Common myeloid progenitor, CD34-positive (primary cell): ENCODE measurements at regions not wholly inside any gene's neighbourhood (a gene's known extent, or its start where the extent isn't known, plus 50 kb on each side); places are given as distances from the start of the nearest gene placed in this dataset.

Experiments used
- CTCF ChIA-PET: fragments of 350-600 bp; sonication (Branson Sonifier 250); formaldehyde crosslinking; loops from one replicate; lab custom pipeline; 2021; ENCODE audit warnings: antibody characterized with exemption; lab: Charles Lee
- POLR2A ChIA-PET: fragments of 350-600 bp; sonication (Branson Sonifier 250); formaldehyde crosslinking; loops from one replicate; lab custom pipeline; 2021; ENCODE audit warnings: antibody characterized with exemption; lab: Charles Lee
- DNase-seq, 3 donors: peaks; one replicate each; pipeline versions ENCODE4 v3.0.0 to v3.0.0-alpha.2; 2013
- H3K27ac ChIP-seq, 2 experiments: 1 replicate in 1 of 2; 2 replicates in 1 of 2; pipeline ENCODE4 v1.7.0; 2013; ENCODE audit warnings: inconsistent platforms in 2 of 2, low read length in 2 of 2, mild to moderate bottlenecking in 2 of 2, low read depth in 1 of 2, moderate library complexity in 1 of 2; ENCODE audit not compliant: severe bottlenecking in 2 of 2, insufficient read depth in 1 of 2, poor library complexity in 1 of 2
- H3K27me3 ChIP-seq, 5 experiments: replicated peaks in 2 of 5; 1 replicate in 3 of 5; 2 replicates in 2 of 5; pipeline versions ENCODE4 v1.6.1 to v1.7.0; 2013; ENCODE audit warnings: low read length in 4 of 5, mild to moderate bottlenecking in 2 of 5, moderate library complexity in 2 of 5, inconsistent platforms in 1 of 5; ENCODE audit not compliant: insufficient read depth in 5 of 5, control insufficient read depth in 4 of 5
- H3K36me3 ChIP-seq, 4 experiments: 1 replicate in 2 of 4; 2 replicates in 2 of 4; pipeline versions ENCODE4 v1.6.1 to v1.7.0; 2013; ENCODE audit warnings: low read length in 3 of 4, control low read depth in 1 of 4, mild to moderate bottlenecking in 1 of 4; ENCODE audit not compliant: control insufficient read depth in 4 of 4, insufficient read depth in 4 of 4
- H3K4me1 ChIP-seq, 4 experiments: 1 replicate in 3 of 4; 2 replicates in 1 of 4; pipeline versions ENCODE4 v1.6.1 to v1.7.1; 2013; ENCODE audit warnings: low read length in 3 of 4, mild to moderate bottlenecking in 3 of 4, control low read depth in 1 of 4, inconsistent platforms in 1 of 4, moderate library complexity in 1 of 4; ENCODE audit not compliant: control insufficient read depth in 4 of 4, insufficient read depth in 4 of 4; ENCODE audit errors: control extremely low read depth in 1 of 4
- H3K4me3 ChIP-seq, 7 experiments: 1 replicate in 4 of 7; 2 replicates in 3 of 7; pipeline versions ENCODE4 v1.5.1 to v1.7.0; 2013; ENCODE audit warnings: mild to moderate bottlenecking in 7 of 7, low read length in 6 of 7, moderate library complexity in 6 of 7, inconsistent platforms in 2 of 7, low read depth in 2 of 7, control low read depth in 1 of 7; ENCODE audit not compliant: insufficient read depth in 4 of 7, control insufficient read depth in 1 of 7; ENCODE audit errors: extremely low read depth in 1 of 7
- H3K9me3 ChIP-seq, 5 experiments: 1 replicate in 4 of 5; 2 replicates in 1 of 5; pipeline versions ENCODE4 v1.6.1 to v1.7.1; 2013; ENCODE audit warnings: low read length in 4 of 5, mild to moderate bottlenecking in 2 of 5, inconsistent platforms in 1 of 5, low read depth in 1 of 5, moderate library complexity in 1 of 5; ENCODE audit not compliant: control insufficient read depth in 4 of 5, insufficient read depth in 2 of 5; ENCODE audit errors: control extremely low read depth in 1 of 5
- WGBS: methylation state at CpG from one replicate; pipeline ENCODE4 v1.1.5; 2013; ENCODE audit not compliant: insufficient coverage; 5-methylcytosine and 5-hydroxymethylcytosine counted together

DNA sequence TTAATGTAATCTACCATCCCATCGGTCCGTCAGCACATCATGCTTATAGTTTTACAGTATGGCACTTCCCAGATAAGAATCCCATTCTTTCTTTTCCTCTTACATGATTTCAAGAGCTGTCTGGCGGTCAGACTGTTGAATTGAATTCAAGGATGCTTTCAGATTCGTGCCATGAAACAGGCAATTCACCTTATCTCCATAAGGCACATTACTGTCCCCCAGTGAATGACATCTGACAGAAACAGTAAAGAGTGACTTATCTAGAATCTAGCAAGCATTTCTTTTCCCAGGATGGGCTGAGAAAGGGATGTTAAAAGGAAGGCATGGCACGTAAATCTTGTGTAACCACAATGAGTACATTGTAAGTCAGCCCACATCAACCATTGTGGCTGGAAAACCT is 61.1 kb upstream of the SEM1 start:
- H3K4me3 ChIP-seq: no peak overlapping the region
- H3K9me3 ChIP-seq: peaks cover 0 to 7% (median 0%) of the 10 kb centered on the region in 5 experiments
- no peaks in the 10 kb centered on the region for H3K27me3 ChIP-seq
- POLR2A ChIA-PET: no interaction called here
- CTCF ChIA-PET: no interaction called here
- H3K27ac ChIP-seq: no peak overlapping the region
- no peaks in the 10 kb centered on the region for H3K36me3 ChIP-seq
- no peak for DNase-seq
- WGBS: 96% methylated on average over 3 of the region's 5 CpGs
- peaks cover 0 to 3% (median 0%) of the 10 kb centered on the region in 4 experiments for H3K4me1 ChIP-seq

DNA sequence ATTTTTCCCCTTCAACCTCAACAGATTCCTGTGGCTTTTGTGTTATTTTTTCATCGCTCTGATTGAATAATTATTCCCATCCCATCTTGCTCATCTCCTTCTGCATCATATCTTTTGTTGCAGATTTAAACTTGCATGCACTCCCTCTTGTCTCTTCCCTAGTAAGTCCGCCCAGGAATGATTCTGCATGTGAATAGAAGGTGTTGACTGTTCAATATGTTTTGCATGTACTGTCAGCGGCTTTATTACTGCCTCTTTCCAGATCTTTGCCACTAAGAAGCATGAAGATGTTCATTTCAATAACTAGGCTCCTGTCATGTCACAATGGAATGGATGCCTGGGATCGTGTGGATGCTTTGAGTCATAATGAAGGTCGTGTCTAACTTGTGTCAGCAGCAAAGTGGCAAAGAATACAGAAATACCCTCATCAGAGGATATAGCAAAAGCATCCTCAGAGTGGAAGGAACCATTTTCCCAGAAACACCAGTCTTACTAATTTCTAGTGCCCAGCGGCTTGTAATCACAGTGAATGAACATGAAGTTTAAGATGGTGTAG is 62.6 kb upstream of the SEM1 start:
- Histone ChIP-seq H3K4me3 (no peak overlapping the region), H3K27me3 (no peaks in the 10 kb centered on the region), H3K36me3 (no peaks in the 10 kb centered on the region), H3K9me3 (peaks cover 0 to 7% (median 0%) of the 10 kb centered on the region in 5 experiments), H3K4me1 (peaks cover 0 to 3% (median 0%) of the 10 kb centered on the region in 4 experiments), H3K27ac (no peak overlapping the region)
- CTCF ChIA-PET: no interaction called here
- POLR2A ChIA-PET: no interaction called here
- 100% methylated on average over 3 of the region's 6 CpGs for WGBS
- DNase-seq: no peak

DNA sequence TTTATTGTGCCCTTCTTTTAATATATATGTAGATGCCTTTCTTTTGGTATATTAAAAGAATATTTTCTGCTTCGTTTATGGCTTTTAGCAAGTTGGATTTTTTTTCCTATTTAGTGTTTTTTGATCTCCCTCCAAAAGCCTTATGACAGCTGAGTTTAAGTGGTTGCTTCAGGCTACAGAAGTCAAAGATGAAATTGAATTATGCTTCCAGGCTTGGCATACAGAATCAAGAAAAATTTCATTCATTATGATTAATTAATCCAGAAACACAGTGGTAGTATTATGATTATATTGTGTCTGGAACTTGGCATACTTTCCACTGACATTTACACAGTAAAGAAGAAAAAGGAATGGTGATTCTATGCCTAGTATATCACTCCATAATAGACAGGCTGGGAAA is 63.8 kb upstream of the SEM1 start:
- ChIA-PET CTCF (interaction anchor here (1.1 kb wide), 1 partner anchor 9 kb away, joined by 3 read pairs; no protein-coding TSS in a partner anchor), POLR2A (no interaction called here)
- Histone ChIP-seq H3K27ac (no peak overlapping the region), H3K4me1 (peaks cover 0 to 3% (median 0%) of the 10 kb centered on the region in 4 experiments), H3K4me3 (no peak overlapping the region), H3K36me3 (no peaks in the 10 kb centered on the region), H3K27me3 (no peaks in the 10 kb centered on the region), H3K9me3 (peaks cover 0 to 7% (median 0%) of the 10 kb centered on the region in 5 experiments)
- no peak for DNase-seq
- no CpG with 5 or more reads among the region's 1 CpG for WGBS

DNA sequence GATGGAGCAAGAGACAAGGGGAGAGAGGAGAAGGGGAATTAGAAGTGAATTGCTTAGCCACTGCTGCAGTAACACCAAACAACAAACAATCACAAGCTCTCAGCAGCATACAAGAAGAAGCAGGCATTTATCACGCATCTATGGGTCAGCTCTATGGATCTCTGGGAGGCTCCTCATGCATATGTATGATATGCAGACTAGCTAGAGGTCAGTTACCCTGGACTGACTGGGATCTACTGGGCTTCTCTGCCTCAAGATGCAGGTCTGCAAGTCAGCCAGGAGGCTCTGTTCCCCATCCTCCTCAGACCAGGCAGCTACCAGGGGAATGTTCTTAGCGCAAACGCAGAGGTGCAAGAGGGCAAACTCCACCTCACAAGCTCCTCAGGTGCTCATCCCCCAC is 64.7 kb upstream of the SEM1 start:
- Histone ChIP-seq H3K4me3 (no peak overlapping the region), H3K27ac (no peak overlapping the region), H3K36me3 (no peaks in the 10 kb centered on the region), H3K27me3 (no peaks in the 10 kb centered on the region), H3K4me1 (no peaks in the 10 kb centered on the region), H3K9me3 (peaks cover 0 to 2% (median 0%) of the 10 kb centered on the region in 5 experiments)
- ChIA-PET CTCF (interaction anchor here (1.1 kb wide), 1 partner anchor 10 kb away, joined by 3 read pairs; no protein-coding TSS in a partner anchor), POLR2A (no interaction called here)
- 83% methylated on average over 1 of the region's 3 CpGs for WGBS
- DNase-seq: no peak

DNA sequence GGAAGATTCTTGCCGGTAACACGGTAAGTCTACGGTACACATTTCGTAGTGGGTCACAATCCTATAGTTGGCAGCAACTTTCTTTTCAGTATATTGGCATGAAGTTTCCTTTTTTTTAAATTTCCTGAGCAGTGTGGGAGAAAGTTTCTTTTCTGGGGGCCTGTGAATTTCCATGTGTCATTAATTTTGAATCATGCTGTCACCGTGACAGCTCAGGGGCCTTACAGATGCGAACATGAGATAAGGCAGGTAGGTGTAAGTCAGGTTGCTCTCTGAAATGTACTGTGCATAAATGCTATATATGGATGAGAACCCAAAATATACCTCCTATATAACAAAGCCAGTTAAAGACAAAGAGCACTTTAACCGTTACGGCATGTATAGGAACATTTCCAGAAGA is 65.4 kb upstream of the SEM1 start:
- POLR2A ChIA-PET: no interaction called here
- WGBS: no CpG with 5 or more reads among the region's 8 CpGs

DNA sequence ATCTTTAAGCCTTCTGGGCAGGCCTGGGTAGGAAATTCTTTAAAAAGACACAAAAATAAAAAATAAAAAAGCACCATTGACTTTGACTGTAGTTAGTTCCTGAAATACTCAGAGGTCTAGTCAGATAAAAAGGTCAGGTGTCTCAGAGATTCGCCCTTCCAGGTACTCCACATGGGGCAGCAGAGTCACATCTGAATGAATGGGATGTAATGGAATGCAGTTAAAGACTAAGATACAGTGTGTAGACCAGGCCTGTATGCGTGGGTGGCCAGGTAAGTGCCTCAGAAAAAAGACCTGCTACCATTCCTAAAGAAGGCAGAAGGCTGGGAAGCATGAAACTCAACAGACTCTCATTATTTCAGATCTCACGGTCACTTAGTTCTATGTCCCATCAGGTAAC is 68.6 kb upstream of the SEM1 start:
- DNase-seq: no peak
- H3K4me3 ChIP-seq: no peak overlapping the region
- no peak overlapping the region for H3K27ac ChIP-seq
- H3K9me3 ChIP-seq: no peaks in the 10 kb centered on the region
- peaks cover 0 to 2% (median 0%) of the 10 kb centered on the region in 4 experiments for H3K4me1 ChIP-seq
- ChIA-PET CTCF (no interaction called here), POLR2A (no interaction called here)
- H3K27me3 ChIP-seq: no peaks in the 10 kb centered on the region
- H3K36me3 ChIP-seq: no peaks in the 10 kb centered on the region
- 100% methylated on average over 2 of the region's 3 CpGs for WGBS

More for the DNA sequence above, 65.4 kb upstream of the SEM1 start:
- H3K9me3 ChIP-seq: peaks cover 0 to 2% (median 0%) of the 10 kb centered on the region in 5 experiments
- CTCF ChIA-PET: no interaction called here
- H3K4me1 ChIP-seq: no peaks in the 10 kb centered on the region
- no peak overlapping the region for H3K4me3 ChIP-seq
- H3K36me3 ChIP-seq: no peaks in the 10 kb centered on the region
- DNase-seq: no peak
- no peak overlapping the region for H3K27ac ChIP-seq
- no peaks in the 10 kb centered on the region for H3K27me3 ChIP-seq

DNA sequence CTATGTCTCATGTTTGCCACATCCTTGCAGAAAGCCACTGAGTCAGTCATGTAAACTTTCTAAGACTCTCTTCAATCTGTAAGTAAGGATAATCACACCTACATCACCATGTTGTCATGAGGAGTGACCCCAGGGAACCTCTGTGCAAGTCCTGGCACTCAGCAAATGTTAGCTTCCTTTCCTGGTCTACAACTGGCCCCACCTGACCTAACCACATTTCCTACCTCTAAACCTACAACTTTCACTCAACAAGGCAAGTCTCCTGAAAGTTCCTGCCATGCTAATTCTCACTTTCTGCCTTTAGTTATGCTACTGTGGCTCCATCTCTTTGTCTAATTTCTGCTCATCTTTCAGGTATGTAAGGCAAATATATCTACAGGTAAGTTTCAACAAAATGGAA is 72.3 kb upstream of the SEM1 start:
- H3K9me3 ChIP-seq: no peaks in the 10 kb centered on the region
- H3K27ac ChIP-seq: no peak overlapping the region
- peaks cover 0 to 2% (median 0%) of the 10 kb centered on the region in 4 experiments for H3K4me1 ChIP-seq
- no peaks in the 10 kb centered on the region for H3K36me3 ChIP-seq
- no peaks in the 10 kb centered on the region for H3K27me3 ChIP-seq
- no peak for DNase-seq
- H3K4me3 ChIP-seq: no peak overlapping the region
- POLR2A ChIA-PET: no interaction called here
- CTCF ChIA-PET: no interaction called here
